Adrenal gland (tissue), 5 donors: ENCODE measurements at regions not wholly inside any gene's neighbourhood (a gene's known extent, or its start where the extent isn't known, plus 50 kb on each side); places are given as distances from the start of the nearest gene placed in this dataset.

ENCODE experiments used
- POLR2A ChIP-seq, 2 donors: fragments of 450-650 bp; IDR thresholded peaks; one replicate each; pipeline ENCODE4 v1.6.1; 2017; ENCODE audit warnings: antibody characterized with exemption in 2 of 2, mild to moderate bottlenecking in 2 of 2, moderate library complexity in 1 of 2
- TF ChIP-seq, protein P1 (sequence below), 6 experiments: fragments of 450-650 bp in 4 of 6; fragments of 200-600 bp in 2 of 6; sonication (generic) in 1 of 6; IDR thresholded peaks; 1 replicate in 5 of 6; 2 replicates in 1 of 6; pipeline versions ENCODE4 v1.5.1 to v1.8.0; 2016 to 2021; ENCODE audit warnings: antibody characterized with exemption in 6 of 6, mild to moderate bottlenecking in 2 of 6, moderate library complexity in 1 of 6
- donor health status: DM: no; HTN: no; CAD: no.

GRCh38 chr11:26847977-26848376 lies 126.1 kb upstream of the SLC5A12 start:
- TF ChIP-seq POLR2A (IDR thresholded peaks at IDR 0.05): no peak
- TF ChIP-seq, protein P1, sequence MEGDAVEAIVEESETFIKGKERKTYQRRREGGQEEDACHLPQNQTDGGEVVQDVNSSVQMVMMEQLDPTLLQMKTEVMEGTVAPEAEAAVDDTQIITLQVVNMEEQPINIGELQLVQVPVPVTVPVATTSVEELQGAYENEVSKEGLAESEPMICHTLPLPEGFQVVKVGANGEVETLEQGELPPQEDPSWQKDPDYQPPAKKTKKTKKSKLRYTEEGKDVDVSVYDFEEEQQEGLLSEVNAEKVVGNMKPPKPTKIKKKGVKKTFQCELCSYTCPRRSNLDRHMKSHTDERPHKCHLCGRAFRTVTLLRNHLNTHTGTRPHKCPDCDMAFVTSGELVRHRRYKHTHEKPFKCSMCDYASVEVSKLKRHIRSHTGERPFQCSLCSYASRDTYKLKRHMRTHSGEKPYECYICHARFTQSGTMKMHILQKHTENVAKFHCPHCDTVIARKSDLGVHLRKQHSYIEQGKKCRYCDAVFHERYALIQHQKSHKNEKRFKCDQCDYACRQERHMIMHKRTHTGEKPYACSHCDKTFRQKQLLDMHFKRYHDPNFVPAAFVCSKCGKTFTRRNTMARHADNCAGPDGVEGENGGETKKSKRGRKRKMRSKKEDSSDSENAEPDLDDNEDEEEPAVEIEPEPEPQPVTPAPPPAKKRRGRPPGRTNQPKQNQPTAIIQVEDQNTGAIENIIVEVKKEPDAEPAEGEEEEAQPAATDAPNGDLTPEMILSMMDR (IDR thresholded peaks at IDR 0.05): no peak
